ENCODE measurements at regions not wholly inside any gene's neighbourhood (a gene's known extent, or its start where the extent isn't known, plus 50 kb on each side); places are given as distances from the start of the nearest gene placed in this dataset.

GRCh38 chr5:3537942-3538341, 57.7 kb upstream of the IRX1 start:
- TF ChIP-seq CTCF (conservative IDR thresholded peaks at IDR 0.05; ENCODE audit: low read depth in 2 of 2), result no peak
- TF ChIP-seq ZNF114 (CRISPR knock-in tag; IDR thresholded peaks at IDR 0.05), result no peak
- TF ChIP-seq REST (IDR thresholded peaks at IDR 0.05; ENCODE audit: unreplicated experiment), result no peak
